H1 (cell line): ENCODE measurements at regions not wholly inside any gene's neighbourhood (a gene's known extent, or its start where the extent isn't known, plus 50 kb on each side); places are given as distances from the start of the nearest gene placed in this dataset.

ENCODE experiments used
- CTCF ChIA-PET: fragments of 300-600 bp; sonication (Branson Sonifier 250); formaldehyde crosslinking; loops from one replicate; lab custom pipeline; 2021; ENCODE audit not compliant: partially characterized antibody; lab: Charles Lee
- POLR2A ChIA-PET: fragments of 300-600 bp; sonication (Branson Sonifier 250); formaldehyde crosslinking; loops from one replicate; lab custom pipeline; 2021; ENCODE audit warnings: inconsistent platforms; ENCODE audit not compliant: partially characterized antibody; lab: Charles Lee
- DNase-seq, 2 experiments: peaks; one replicate each; pipeline versions ENCODE4 v3.0.0 to v3.0.0-alpha.2; 2010 to 2022; ENCODE audit warnings: low spot score in 2 of 2, low read depth in 1 of 2, mixed read lengths in 1 of 2
- FAIRE-seq: peaks from 2 replicates; lab custom pipeline; 2011; peaks lifted over from hg19 to GRCh38; lab: Jason Lieb, UNC
- H2AFZ ChIP-seq: 2 replicates; pipeline ENCODE4 v1.8.1; 2012; ENCODE audit warnings: low read length, inconsistent platforms
- H2AK5ac ChIP-seq: 2 replicates; pipeline ENCODE4 v1.6.1; 2013; ENCODE audit warnings: low read depth, low read length
- H2BK120ac ChIP-seq: replicated peaks from 2 replicates; pipeline ENCODE3; 2013; ENCODE audit warnings: low read depth, low read length, inconsistent platforms
- H2BK12ac ChIP-seq: 2 replicates; pipeline ENCODE4 v1.6.1; 2013; ENCODE audit warnings: low read depth, low read length
- H2BK15ac ChIP-seq: 2 replicates; pipeline ENCODE4 v1.6.1; 2013; ENCODE audit warnings: low read length
- H2BK20ac ChIP-seq: 2 replicates; pipeline ENCODE4 v1.6.1; 2013; ENCODE audit warnings: low read length
- H2BK5ac ChIP-seq: 2 replicates; pipeline ENCODE4 v1.6.1; 2013; ENCODE audit warnings: low read depth, low read length
- H3K14ac ChIP-seq: 2 replicates; pipeline ENCODE4 v1.6.1; 2013; ENCODE audit warnings: inconsistent platforms; ENCODE audit not compliant: insufficient read length
- H3K18ac ChIP-seq: 2 replicates; pipeline ENCODE4 v1.6.1; 2013; ENCODE audit warnings: low read length; ENCODE audit errors: extremely low read depth
- H3K23ac ChIP-seq: 2 replicates; pipeline ENCODE4 v1.6.1; 2013; ENCODE audit warnings: inconsistent platforms; ENCODE audit not compliant: insufficient read length
- H3K23me2 ChIP-seq: 2 replicates; pipeline ENCODE4 v1.6.1; 2013; ENCODE audit warnings: low read depth, low read length
- H3K27ac ChIP-seq: 2 replicates; pipeline ENCODE4 v1.6.1; 2011; ENCODE audit warnings: low read depth, low read length, inconsistent platforms
- H3K27me3 ChIP-seq, 4 experiments: replicated peaks in 1 of 4; 1 replicate in 1 of 4; 2 replicates in 3 of 4; pipeline versions ENCODE4 v1.6.1 to v1.8.1; 2011 to 2013; ENCODE audit warnings: low read length in 3 of 4, mild to moderate bottlenecking in 3 of 4, inconsistent platforms in 2 of 4, mixed read lengths in 2 of 4, moderate library complexity in 1 of 4; ENCODE audit not compliant: control insufficient read depth in 3 of 4, insufficient read depth in 3 of 4; ENCODE audit errors: extremely low read depth in 1 of 4
- H3K36me3 ChIP-seq, 4 experiments: 2 replicates each; pipeline versions ENCODE4 v1.6.1 to v1.8.1; 2011 to 2013; ENCODE audit warnings: mild to moderate bottlenecking in 4 of 4, low read length in 3 of 4, moderate library complexity in 2 of 4, control low read depth in 1 of 4, inconsistent platforms in 1 of 4; ENCODE audit not compliant: insufficient read depth in 4 of 4, control insufficient read depth in 2 of 4
- H3K4ac ChIP-seq: replicated peaks from 2 replicates; pipeline ENCODE3; 2013; ENCODE audit warnings: low read length, low read depth, mixed read lengths, inconsistent platforms; ENCODE audit not compliant: insufficient read length
- H3K4me1 ChIP-seq, 4 experiments: replicated peaks in 1 of 4; 1 replicate in 1 of 4; 2 replicates in 3 of 4; pipeline versions ENCODE4 v1.6.1 to v1.8.1; 2011 to 2013; ENCODE audit warnings: low read length in 3 of 4, inconsistent platforms in 2 of 4, mixed read lengths in 1 of 4; ENCODE audit not compliant: insufficient read depth in 4 of 4, control insufficient read depth in 3 of 4
- H3K4me2 ChIP-seq, 2 experiments: 2 replicates each; pipeline versions ENCODE4 v1.6.1 to v1.8.1; 2011 to 2013; ENCODE audit warnings: low read depth in 2 of 2, low read length in 2 of 2, control low read depth in 1 of 2, inconsistent platforms in 1 of 2, mild to moderate bottlenecking in 1 of 2; ENCODE audit not compliant: insufficient read depth in 1 of 2
- H3K4me3 ChIP-seq, 4 experiments: fragments of 200-600, 300-600 bp in 1 of 4; sonication (generic), shearing (Covaris generic), sonication (Bioruptor Twin) in 1 of 4; 2 replicates each; pipeline versions ENCODE4 v1.5.1 to v1.8.1; 2011 to 2016; ENCODE audit warnings: low read length in 4 of 4, low read depth in 3 of 4, control low read depth in 2 of 4, inconsistent platforms in 2 of 4, mild to moderate bottlenecking in 2 of 4, mixed read lengths in 1 of 4, moderate library complexity in 1 of 4; ENCODE audit not compliant: insufficient read depth in 2 of 4; ENCODE audit errors: extremely low read depth in 1 of 4
- H3K56ac ChIP-seq: replicated peaks from 2 replicates; pipeline ENCODE3; 2013; ENCODE audit warnings: low read depth, mild to moderate bottlenecking, mixed read lengths, low read length, inconsistent platforms; ENCODE audit not compliant: insufficient read length
- H3K79me1 ChIP-seq: 2 replicates; pipeline ENCODE4 v1.6.1; 2013; ENCODE audit warnings: low read depth, low read length, control low read depth
- H3K79me2 ChIP-seq, 2 experiments: 2 replicates each; pipeline versions ENCODE4 v1.6.1 to v1.8.1; 2012 to 2013; ENCODE audit warnings: low read length in 2 of 2, mild to moderate bottlenecking in 2 of 2, inconsistent platforms in 1 of 2; ENCODE audit not compliant: insufficient read depth in 2 of 2, control insufficient read depth in 1 of 2
- H3K9ac ChIP-seq, 4 experiments: replicated peaks in 1 of 4; 1 replicate in 1 of 4; 2 replicates in 3 of 4; pipeline versions ENCODE4 v1.6.1 to v1.8.1; 2011 to 2013; ENCODE audit warnings: low read depth in 3 of 4, low read length in 3 of 4, control low read depth in 2 of 4, mild to moderate bottlenecking in 2 of 4, moderate library complexity in 2 of 4, inconsistent platforms in 1 of 4; ENCODE audit errors: extremely low read depth in 1 of 4
- H3K9me3 ChIP-seq, 2 experiments: 2 replicates each; pipeline versions ENCODE4 v1.6.1 to v1.8.1; 2012 to 2013; ENCODE audit warnings: mild to moderate bottlenecking in 2 of 2, moderate library complexity in 2 of 2, control low read depth in 1 of 2, inconsistent platforms in 1 of 2, low read depth in 1 of 2, low read length in 1 of 2, mixed read lengths in 1 of 2; ENCODE audit not compliant: insufficient read depth in 2 of 2
- H4K20me1 ChIP-seq, 2 experiments: replicated peaks in 1 of 2; 2 replicates each; pipeline versions ENCODE3 to v1.8.1; 2011 to 2013; ENCODE audit warnings: inconsistent platforms in 2 of 2, low read length in 2 of 2, mild to moderate bottlenecking in 1 of 2; ENCODE audit not compliant: insufficient read depth in 2 of 2, control insufficient read depth in 1 of 2
- H4K5ac ChIP-seq: 2 replicates; pipeline ENCODE4 v1.6.1; 2013; ENCODE audit warnings: low read length, low read depth, mixed read lengths, inconsistent platforms; ENCODE audit not compliant: insufficient read length
- H4K8ac ChIP-seq: 2 replicates; pipeline ENCODE4 v1.8.0; 2013; ENCODE audit warnings: mild to moderate bottlenecking, moderate library complexity, low read length, inconsistent platforms; ENCODE audit not compliant: insufficient read depth; ENCODE audit errors: extremely low read depth
- H4K91ac ChIP-seq: replicated peaks from 2 replicates; pipeline ENCODE3; 2013; ENCODE audit warnings: low read length, mixed read lengths, inconsistent platforms; ENCODE audit not compliant: insufficient read length
- EP300 ChIP-seq, 2 experiments: IDR thresholded peaks; 1 replicate in 1 of 2; 2 replicates in 1 of 2; pipeline ENCODE4 v1.6.1; 2011 to 2012; ENCODE audit warnings: low read depth in 2 of 2, low read length in 2 of 2, mild to moderate bottlenecking in 2 of 2, borderline replicate concordance in 1 of 2, inconsistent platforms in 1 of 2, moderate library complexity in 1 of 2
- FOSL1 ChIP-seq: IDR thresholded peaks from 2 replicates; pipeline ENCODE4 v1.6.1; 2011; ENCODE audit warnings: mild to moderate bottlenecking, low read depth, low read length, moderate library complexity; ENCODE audit not compliant: insufficient read depth
- GABPA ChIP-seq: IDR thresholded peaks from 2 replicates; pipeline ENCODE4 v1.6.1; 2011; ENCODE audit warnings: mild to moderate bottlenecking, low read length, moderate library complexity, borderline replicate concordance; ENCODE audit not compliant: insufficient read depth
- PHF8 ChIP-seq: fragments of 200-600 bp; sonication (generic); conservative IDR thresholded peaks from 2 replicates; pipeline ENCODE4 v1.7.1; 2012; ENCODE audit warnings: low read depth, mild to moderate bottlenecking, inconsistent platforms, low read length, moderate library complexity
- SRF ChIP-seq: IDR thresholded peaks from 2 replicates; pipeline ENCODE4 v1.6.1; 2011; ENCODE audit warnings: mild to moderate bottlenecking, low read depth, low read length, moderate library complexity
- WGBS, 2 experiments: shearing (Covaris generic) in 1 of 2; methylation state at CpG; one replicate each; pipeline versions ENCODE4 v1.1.6 to v1.1.7; 2013 to 2015; ENCODE audit warnings: low lambda C conversion rate in 2 of 2, mixed read lengths in 2 of 2, inconsistent platforms in 1 of 2, low coverage in 1 of 2, missing lambda C conversion rate in 1 of 2; ENCODE audit not compliant: insufficient replicate concordance in 2 of 2, insufficient coverage in 1 of 2, insufficient read length in 1 of 2; ENCODE audit errors: extremely low coverage in 1 of 2, missing lambda C conversion rate in 1 of 2; 5-methylcytosine and 5-hydroxymethylcytosine counted together

- CTCF ChIA-PET: no interaction called here
- Histone ChIP-seq H4K8ac (no peak overlapping the region), H2BK5ac (no peak overlapping the region), H3K79me1 (no peaks in the 10 kb centered on the region), H3K56ac (no peak overlapping the region), H3K4ac (no peak overlapping the region)
- FAIRE-seq: no peak
- no peak for TF ChIP-seq EP300 (IDR thresholded peaks at IDR 0.05; ENCODE audit: borderline replicate concordance in 1 of 2, low read depth in 2 of 2, low read length in 2 of 2)
- no peak for TF ChIP-seq GABPA
- no peak for TF ChIP-seq PHF8
- TF ChIP-seq FOSL1: no peak
- TF ChIP-seq SRF: no peak
- TF ChIP-seq, all 59 proteins: peak for 0
- H4K91ac ChIP-seq: no peak overlapping the region
- H3K79me2 ChIP-seq: no peaks in the 10 kb centered on the region
- no peaks in the 10 kb centered on the region for H3K23me2 ChIP-seq
- no peak overlapping the region for H3K18ac ChIP-seq
- H3K9me3 ChIP-seq: no peaks in the 10 kb centered on the region
- H2BK120ac ChIP-seq: no peak overlapping the region
- no peak overlapping the region for H2BK12ac ChIP-seq
- H3K36me3 ChIP-seq: no peaks in the 10 kb centered on the region
- no peaks in the 10 kb centered on the region for H3K27me3 ChIP-seq
- H2AK5ac ChIP-seq: no peak overlapping the region
- H3K9ac ChIP-seq: no peak overlapping the region
- H2BK15ac ChIP-seq: no peak overlapping the region
- no peak overlapping the region for H3K14ac ChIP-seq
- H2BK20ac ChIP-seq: no peak overlapping the region
- no peak for DNase-seq
- POLR2A ChIA-PET: no interaction called here
- H3K4me1 ChIP-seq: no peaks in the 10 kb centered on the region
- no peak overlapping the region for H3K27ac ChIP-seq
- no peak overlapping the region for H2AFZ ChIP-seq
- no peaks in the 10 kb centered on the region for H4K20me1 ChIP-seq
- WGBS, 2 experiments: 97% methylated on average over 3 of the region's 3 CpGs; no CpG with 5 or more reads in 1 of the 2 experiments
- no peak overlapping the region for H3K23ac ChIP-seq
- no peak overlapping the region for H3K4me2 ChIP-seq
- no peak overlapping the region for H4K5ac ChIP-seq
- H3K4me3 ChIP-seq: no peak overlapping the region
Measured at GRCh38 chr14:28055008-28055407, 711.6 kb upstream of the FOXG1 start.
